ENCODE measurements at regions not wholly inside any gene's neighbourhood (a gene's known extent, or its start where the extent isn't known, plus 50 kb on each side); places are given as distances from the start of the nearest gene placed in this dataset.

DNA sequence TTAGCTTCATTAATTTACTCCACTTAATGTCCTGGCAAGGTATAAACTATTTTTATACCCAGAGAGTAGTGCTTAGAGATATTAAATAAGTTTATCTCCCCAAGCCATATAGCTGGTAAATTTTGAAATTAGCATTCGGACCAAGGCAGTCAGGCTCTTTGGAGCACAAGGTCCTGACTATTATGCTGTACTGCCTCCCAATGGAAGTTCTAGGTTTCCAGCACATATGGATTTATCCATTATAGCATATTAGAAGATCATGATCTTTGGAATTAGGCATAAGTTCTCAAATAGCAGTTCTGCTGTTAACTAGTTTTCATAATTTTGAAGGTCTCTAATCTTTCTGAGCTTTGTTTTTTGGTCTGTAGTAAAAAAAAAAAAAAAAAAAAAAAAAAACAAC lies 835.3 kb upstream of the EPHA7 start:
- DNase-seq: peak; percentile 18
- Histone ChIP-seq H3K27me3 (replicated peaks) (no peaks in the 10 kb centered on the region), H3K4me3 (ENCODE audit: low read depth, low read length) (no peak overlapping the region), H3K36me3 (replicated peaks) (no peaks in the 10 kb centered on the region), H3K27ac (no peak overlapping the region)
- TF ChIP-seq CTCF (IDR thresholded peaks at IDR 0.05; ENCODE audit: low read depth, low read length, missing control alignments): peak; percentile 40
- in situ Hi-C loops (cut with HindIII; ENCODE audit: low pct_ligation_motif_present, low sequenced_read_pairs): no loop called here

- Histone ChIP-seq H3K27me3 (replicated peaks) (no peaks in the 10 kb centered on the region), H3K36me3 (replicated peaks) (no peaks in the 10 kb centered on the region), H3K27ac (no peak overlapping the region), H3K4me3 (ENCODE audit: low read depth, low read length) (no peak overlapping the region)
- TF ChIP-seq CTCF (IDR thresholded peaks at IDR 0.05; ENCODE audit: low read depth, low read length, missing control alignments): no peak
- in situ Hi-C loops (cut with HindIII; ENCODE audit: low pct_ligation_motif_present, low sequenced_read_pairs): no loop called here
- DNase-seq: no peak
These were observed 832.5 kb upstream of the EPHA7 start for GRCh38 chr6:94251878-94252277.

DNA sequence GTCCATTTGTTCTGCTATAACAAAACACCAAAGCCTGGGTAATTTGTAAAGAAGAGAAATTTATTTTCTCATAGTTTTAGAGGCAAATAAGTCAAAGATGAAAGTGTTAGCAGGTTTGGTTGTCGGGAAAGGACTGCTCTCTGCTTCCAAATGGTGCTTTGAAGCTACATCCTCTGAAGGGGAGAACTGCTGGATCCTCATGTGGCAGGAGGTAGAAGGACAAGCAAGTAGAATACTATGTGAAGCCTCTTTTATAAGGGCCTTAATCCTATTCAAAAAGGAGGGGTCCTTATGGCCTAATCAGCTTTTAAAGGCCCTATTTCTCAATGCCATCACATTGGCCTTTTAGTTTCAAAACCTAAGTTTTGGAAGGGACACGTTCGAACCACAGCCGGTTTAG lies 826.0 kb upstream of the EPHA7 start:
- no peak for DNase-seq
- Histone ChIP-seq H3K27me3 (replicated peaks) (no peaks in the 10 kb centered on the region), H3K4me3 (ENCODE audit: low read depth, low read length) (no peak overlapping the region), H3K36me3 (replicated peaks) (no peaks in the 10 kb centered on the region), H3K27ac (no peak overlapping the region)
- in situ Hi-C loops (cut with HindIII; ENCODE audit: low pct_ligation_motif_present, low sequenced_read_pairs): no loop called here
- no peak for TF ChIP-seq CTCF (IDR thresholded peaks at IDR 0.05; ENCODE audit: low read depth, low read length, missing control alignments)

- Histone ChIP-seq H3K36me3 (replicated peaks) (no peaks in the 10 kb centered on the region), H3K4me3 (ENCODE audit: low read depth, low read length) (no peak overlapping the region), H3K27ac (no peak overlapping the region), H3K27me3 (replicated peaks) (no peaks in the 10 kb centered on the region)
- in situ Hi-C loops (cut with HindIII; ENCODE audit: low pct_ligation_motif_present, low sequenced_read_pairs): no loop called here
- no peak for TF ChIP-seq CTCF (IDR thresholded peaks at IDR 0.05; ENCODE audit: low read depth, low read length, missing control alignments)
- no peak for DNase-seq
These were observed 819.5 kb upstream of the EPHA7 start for GRCh38 chr6:94238868-94239267.

DNA sequence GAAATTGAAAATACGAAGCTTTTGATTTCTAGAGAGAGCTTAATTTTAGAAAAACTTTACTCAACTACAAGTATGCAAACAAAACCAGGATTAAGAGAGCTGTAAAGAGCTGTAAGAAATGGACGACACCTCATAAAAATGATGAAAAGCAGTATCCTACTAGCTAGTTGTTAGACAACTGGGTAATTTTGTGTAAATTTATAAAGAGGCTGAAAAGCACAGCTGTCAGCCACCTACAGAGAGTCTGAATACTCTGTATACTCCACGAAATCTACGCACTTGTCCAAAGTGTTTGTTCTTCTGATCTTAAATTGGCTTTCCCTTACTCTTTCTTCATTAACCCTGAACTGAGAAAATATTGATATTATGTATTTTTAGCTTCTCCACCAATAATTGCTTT lies 808.4 kb upstream of the EPHA7 start:
- TF ChIP-seq CTCF (IDR thresholded peaks at IDR 0.05; ENCODE audit: low read depth, low read length, missing control alignments): no peak
- in situ Hi-C loops (cut with HindIII; ENCODE audit: low pct_ligation_motif_present, low sequenced_read_pairs): no loop called here
- no peaks in the 10 kb centered on the region for H3K36me3 ChIP-seq (replicated peaks)
- DNase-seq: no peak
- no peak overlapping the region for H3K27ac ChIP-seq
- no peaks in the 10 kb centered on the region for H3K27me3 ChIP-seq (replicated peaks)
- no peak overlapping the region for H3K4me3 ChIP-seq (ENCODE audit: low read depth, low read length)

GRCh38 chr6:94217836-94218235 lies 798.5 kb upstream of the EPHA7 start:
- Histone ChIP-seq H3K36me3 (replicated peaks) (no peaks in the 10 kb centered on the region), H3K4me3 (ENCODE audit: low read depth, low read length) (no peak overlapping the region), H3K27ac (no peak overlapping the region), H3K27me3 (replicated peaks) (no peaks in the 10 kb centered on the region)
- no peak for TF ChIP-seq CTCF (IDR thresholded peaks at IDR 0.05; ENCODE audit: low read depth, low read length, missing control alignments)
- no peak for DNase-seq
- in situ Hi-C loops (cut with HindIII; ENCODE audit: low pct_ligation_motif_present, low sequenced_read_pairs): no loop called here

All from brain microvascular endothelial cell (primary cell).